HepG2 (cell line): ENCODE measurements at regions not wholly inside any gene's neighbourhood (a gene's known extent, or its start where the extent isn't known, plus 50 kb on each side); places are given as distances from the start of the nearest gene placed in this dataset.

Experiments
- JUND ChIP-seq: sonication (generic); formaldehyde crosslinking; IDR thresholded peaks from 2 replicates; pipeline ENCODE4 v1.8.0; 2022; ENCODE audit warnings: mild to moderate bottlenecking, missing genetic modification reagents
- NFATC3 ChIP-seq: sonication (generic); formaldehyde crosslinking; IDR thresholded peaks from 2 replicates; pipeline ENCODE4 v1.5.1; 2020; ENCODE audit warnings: mild to moderate bottlenecking, missing genetic modification reagents
- NFIB ChIP-seq: sonication (generic); formaldehyde crosslinking; IDR thresholded peaks from 2 replicates; pipeline ENCODE4 v1.9.0; 2021; ENCODE audit warnings: missing genetic modification reagents, mild to moderate bottlenecking, borderline replicate concordance
- ZBTB40 ChIP-seq, 2 experiments: fragments of 450-650 bp in 1 of 2; sonication (generic) in 1 of 2; formaldehyde crosslinking in 1 of 2; IDR thresholded peaks; 2 replicates each; pipeline versions ENCODE4 v1.6.1 to v1.8.0; 2016 to 2022; ENCODE audit warnings: antibody characterized with exemption in 1 of 2, mild to moderate bottlenecking in 1 of 2, missing genetic modification reagents in 1 of 2
- ZMAT3 ChIP-seq: sonication (generic); formaldehyde crosslinking; conservative IDR thresholded peaks from 2 replicates; pipeline ENCODE4 v1.7.0; 2021; ENCODE audit warnings: missing genetic modification reagents
- ZNF296 ChIP-seq: sonication (generic); formaldehyde crosslinking; conservative IDR thresholded peaks from 2 replicates; pipeline ENCODE4 v1.5.0; 2020; ENCODE audit warnings: mild to moderate bottlenecking, missing genetic modification reagents
- ZNF362 ChIP-seq: sonication (generic); formaldehyde crosslinking; IDR thresholded peaks from 2 replicates; pipeline ENCODE4 v1.4.0; 2020; ENCODE audit warnings: missing genetic modification reagents, mild to moderate bottlenecking, borderline replicate concordance

DNA sequence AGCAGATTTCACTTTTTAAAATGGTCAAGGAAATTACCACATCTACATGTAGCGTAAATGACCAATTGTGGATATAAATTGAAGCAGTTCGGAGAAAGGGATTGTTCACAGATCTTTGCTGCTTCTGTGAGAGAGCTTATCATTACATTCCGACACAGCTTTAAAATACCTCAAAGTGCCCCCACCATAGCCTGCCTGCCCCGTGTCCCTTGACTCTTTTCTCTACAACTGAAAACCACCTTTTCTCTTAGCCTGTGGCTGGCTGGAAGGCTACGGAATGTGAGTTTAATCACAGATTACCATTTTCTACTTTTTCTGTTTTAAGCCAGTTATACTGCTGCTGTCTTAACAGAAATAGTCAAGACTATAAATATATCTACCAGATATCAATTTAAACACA is 347.2 kb upstream of the MAP3K7 start (continued):
- TF ChIP-seq ZBTB40 (IDR thresholded peaks at IDR 0.05) (no peak), ZBTB40 (CRISPR knock-in tag; IDR thresholded peaks at IDR 0.05) (no peak), NFATC3 (CRISPR knock-in tag) (no peak), ZNF362 (CRISPR knock-in tag) (no peak), ZMAT3 (no peak), NFIB (no peak), JUND (CRISPR knock-in tag) (no peak), ZNF296 (CRISPR knock-in tag) (no peak)
